Panc1 (cell line): ENCODE measurements at regions not wholly inside any gene's neighbourhood (a gene's known extent, or its start where the extent isn't known, plus 50 kb on each side); places are given as distances from the start of the nearest gene placed in this dataset.
A peak's percentile ranks its signal among the peaks of the same experiment; 100 is the strongest.
"Not testable (repeated sequence)": the region's sequence is repeated elsewhere in the genome, so short reads cannot be mapped to it uniquely, and the experiment has no call there.

ENCODE experiments used
- ATAC-seq: fragments of 200-7000 bp; cut with Tn5 transposase; 2 replicates; pipeline ENCODE4 v1.9.1; 2020; ENCODE audit warnings: mild to moderate bottlenecking, moderate library complexity
- BruUV-seq: library from RNA; stranded (reverse); fragments of 400-500 nt; replicated peaks from 2 replicates; lab custom pipeline; 2021; lab: Mats Ljungman, UMichigan
- CTCF ChIA-PET: fragments of 300-600 bp; sonication (Branson Sonifier 250); formaldehyde crosslinking; loops from one replicate; lab custom pipeline; 2022; ENCODE audit warnings: antibody characterized with exemption; lab: Charles Lee
- POLR2A ChIA-PET: fragments of 300-600 bp; sonication (Branson Sonifier 250); formaldehyde crosslinking; loops from one replicate; lab custom pipeline; 2022; ENCODE audit warnings: antibody characterized with exemption; lab: Charles Lee
- DNase-seq: peaks from one replicate; pipeline ENCODE4 v3.0.0-alpha.2; 2010; ENCODE audit warnings: low read depth, low spot score
- H3K27ac ChIP-seq: 2 replicates; pipeline ENCODE4 v1.5.1; 2011; ENCODE audit warnings: mild to moderate bottlenecking, low read length, inconsistent platforms
- H3K27me3 ChIP-seq: fragments of 200-500 bp; sonication (Bioruptor generic); 2 replicates; pipeline ENCODE4 v1.6.0; 2014; ENCODE audit warnings: low read length, inconsistent platforms; ENCODE audit not compliant: control insufficient read depth, insufficient read depth
- H3K36me3 ChIP-seq: fragments of 200-500 bp; sonication (Bioruptor generic); 2 replicates; pipeline ENCODE4 v1.5.1; 2014; ENCODE audit warnings: inconsistent platforms, mild to moderate bottlenecking, low read length, moderate library complexity; ENCODE audit not compliant: control insufficient read depth, insufficient read depth
- H3K4me1 ChIP-seq: 2 replicates; pipeline ENCODE4 v1.5.1; 2011; ENCODE audit warnings: inconsistent platforms, mild to moderate bottlenecking, low read length, moderate library complexity; ENCODE audit not compliant: control insufficient read depth, insufficient read depth
- H3K4me3 ChIP-seq, 2 experiments: 2 replicates each; pipeline ENCODE4 v1.5.1; 2011 to 2012; ENCODE audit warnings: low read depth in 2 of 2, low read length in 2 of 2, mild to moderate bottlenecking in 2 of 2, inconsistent platforms in 1 of 2, moderate library complexity in 1 of 2
- H3K9me3 ChIP-seq: fragments of 200-500 bp; sonication (Bioruptor generic); 2 replicates; pipeline ENCODE4 v1.5.1; 2014; ENCODE audit warnings: low read depth, mild to moderate bottlenecking, inconsistent platforms, low read length, moderate library complexity; ENCODE audit not compliant: control insufficient read depth, insufficient read depth
- in situ Hi-C: cut with HindIII; loops from 2 replicates; pipeline ENCODE4 v1.10.0; 2016; ENCODE audit warnings: low sequenced_read_pairs, low pct_unique_long_range_greater_than_20kb
- intact Hi-C: fragments of 100-400 bp; cut with micrococcal nuclease; formaldehyde crosslinking; loops from one replicate; pipeline ENCODE4 v1.10.0; 2022; ENCODE audit not compliant: unreplicated experiment

- H3K36me3 ChIP-seq, H3K27me3 ChIP-seq, DNase-seq, intact Hi-C loops, ATAC-seq, CTCF ChIA-PET, POLR2A ChIA-PET, BruUV-seq, H3K9me3 ChIP-seq, H3K27ac ChIP-seq, in situ Hi-C loops, H3K4me1 ChIP-seq, H3K4me3 ChIP-seq: not testable (repeated sequence)
Measured at GRCh38 chr14:19126269-19127051, 159.2 kb downstream of the POTEM start.

GRCh38 chr14:19127664-19128435 is 160.6 kb downstream of the POTEM start:
- H3K27me3 ChIP-seq, H3K4me1 ChIP-seq, intact Hi-C loops, H3K4me3 ChIP-seq, in situ Hi-C loops, H3K27ac ChIP-seq, H3K36me3 ChIP-seq, CTCF ChIA-PET, ATAC-seq, DNase-seq, BruUV-seq, POLR2A ChIA-PET, H3K9me3 ChIP-seq: not testable (repeated sequence)

- H3K27ac ChIP-seq, H3K4me3 ChIP-seq, POLR2A ChIA-PET, H3K36me3 ChIP-seq, ATAC-seq, CTCF ChIA-PET, H3K9me3 ChIP-seq, in situ Hi-C loops, H3K27me3 ChIP-seq, DNase-seq, intact Hi-C loops, H3K4me1 ChIP-seq, BruUV-seq: not testable (repeated sequence)
Measured at GRCh38 chr14:19131553-19131952, 164.3 kb downstream of the POTEM start.

GRCh38 chr14:19132013-19132835 is 165.0 kb downstream of the POTEM start:
- DNase-seq, H3K27me3 ChIP-seq, in situ Hi-C loops, CTCF ChIA-PET, H3K4me1 ChIP-seq, H3K36me3 ChIP-seq, intact Hi-C loops, H3K27ac ChIP-seq, POLR2A ChIA-PET, H3K9me3 ChIP-seq, ATAC-seq, H3K4me3 ChIP-seq, BruUV-seq: not testable (repeated sequence)

GRCh38 chr14:19132836-19133120 is 165.5 kb downstream of the POTEM start:
- CTCF ChIA-PET, POLR2A ChIA-PET, in situ Hi-C loops, BruUV-seq, H3K4me1 ChIP-seq, H3K36me3 ChIP-seq, H3K27me3 ChIP-seq, H3K9me3 ChIP-seq, ATAC-seq, intact Hi-C loops, DNase-seq, H3K4me3 ChIP-seq, H3K27ac ChIP-seq: not testable (repeated sequence)

- BruUV-seq, H3K9me3 ChIP-seq, CTCF ChIA-PET, H3K27me3 ChIP-seq, H3K27ac ChIP-seq, in situ Hi-C loops, intact Hi-C loops, POLR2A ChIA-PET, H3K36me3 ChIP-seq, ATAC-seq, DNase-seq, H3K4me1 ChIP-seq: not testable (repeated sequence)
- H3K4me3 ChIP-seq = peak overlapping the region in 1 of 2 experiments; percentile 29; a peak in 1 of 4 replicates
Measured at GRCh38 chr14:19157106-19157709, 190.0 kb downstream of the POTEM start.

GRCh38 chr14:19158012-19158411 is 190.8 kb downstream of the POTEM start:
- H3K36me3 ChIP-seq, POLR2A ChIA-PET, CTCF ChIA-PET, intact Hi-C loops, H3K27me3 ChIP-seq, H3K27ac ChIP-seq, BruUV-seq, ATAC-seq, H3K9me3 ChIP-seq, H3K4me1 ChIP-seq, H3K4me3 ChIP-seq, in situ Hi-C loops, DNase-seq: not testable (repeated sequence)
